ENCODE measurements at regions not wholly inside any gene's neighbourhood (a gene's known extent, or its start where the extent isn't known, plus 50 kb on each side); places are given as distances from the start of the nearest gene placed in this dataset.

DNA sequence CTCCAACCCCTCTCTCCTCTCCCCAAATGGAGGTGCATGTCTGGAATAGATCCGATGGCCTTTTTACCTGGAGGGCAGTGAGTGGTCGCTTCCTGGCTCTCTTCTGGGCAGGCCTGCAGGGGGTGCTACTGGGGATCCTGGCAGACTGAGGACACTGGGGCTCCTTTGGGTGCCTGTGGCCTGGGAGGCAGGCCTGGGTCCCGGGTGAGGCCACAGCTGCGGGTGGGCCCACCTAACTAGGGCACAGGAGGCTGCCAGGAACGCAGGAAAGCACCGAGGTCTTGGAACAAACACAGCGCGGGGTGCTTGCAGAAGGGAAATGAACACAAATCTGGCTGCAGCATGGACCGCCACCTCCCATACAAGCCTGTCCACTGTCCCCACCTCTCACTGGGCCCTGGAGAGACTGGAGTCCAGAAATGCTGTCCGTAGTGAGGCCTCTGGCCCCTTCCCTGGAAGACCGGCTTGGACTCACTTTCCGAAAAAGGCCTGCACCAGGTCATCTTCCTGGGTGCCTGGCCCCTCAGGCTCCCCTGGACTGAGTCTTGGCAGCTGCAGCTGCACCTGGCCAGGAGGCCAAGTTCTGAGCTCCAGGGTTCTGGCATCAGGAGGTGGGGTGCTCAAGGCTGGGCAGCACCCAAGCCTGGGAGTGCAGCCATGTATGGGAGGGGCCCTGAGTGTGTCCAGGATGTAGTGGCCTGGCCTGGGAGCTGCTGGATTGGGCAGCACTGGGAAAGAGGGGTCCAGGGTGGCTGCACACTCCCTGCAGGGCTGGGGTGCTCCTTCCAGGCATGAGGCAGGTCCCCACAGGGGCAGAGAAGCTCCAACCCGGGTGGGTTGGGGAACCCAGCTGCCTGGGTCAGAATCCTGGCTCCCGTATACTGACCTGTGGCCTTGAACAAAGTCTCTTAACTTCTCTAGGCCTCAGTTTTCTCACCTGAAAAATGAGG lies 195.1 kb downstream of the IRF8 start:
- DNase-seq, result no peak

DNA sequence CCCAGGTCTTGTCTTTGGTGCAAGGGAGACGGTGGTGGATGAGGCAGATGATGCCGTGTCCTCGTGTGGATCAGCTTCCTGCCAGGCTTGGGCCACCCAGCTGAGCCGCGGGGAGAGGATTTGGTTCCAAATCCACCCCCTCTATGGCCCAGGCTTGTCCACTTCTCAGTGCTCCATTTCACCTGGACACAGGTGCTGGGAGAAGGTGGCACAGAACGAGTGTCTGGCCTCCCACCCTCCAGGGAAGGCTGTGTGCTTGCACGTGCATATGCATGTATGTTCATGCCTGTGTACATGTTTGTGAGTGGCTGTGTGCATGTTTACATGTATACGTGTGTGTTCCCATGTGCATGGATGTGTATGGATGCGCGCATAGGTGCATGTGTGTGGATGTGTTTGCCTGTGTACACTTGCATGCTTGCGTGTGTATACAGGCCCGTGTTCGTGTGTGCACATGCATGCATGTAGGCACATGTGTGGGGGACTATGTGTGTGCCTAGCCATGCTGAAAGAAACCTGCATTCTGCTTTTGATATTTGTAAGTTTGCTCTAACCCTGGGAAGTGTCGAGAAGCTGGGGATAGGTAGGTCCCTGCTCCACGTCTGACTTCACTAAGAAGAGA lies 196.3 kb downstream of the IRF8 start:
- DNase-seq, result no peak

DNA sequence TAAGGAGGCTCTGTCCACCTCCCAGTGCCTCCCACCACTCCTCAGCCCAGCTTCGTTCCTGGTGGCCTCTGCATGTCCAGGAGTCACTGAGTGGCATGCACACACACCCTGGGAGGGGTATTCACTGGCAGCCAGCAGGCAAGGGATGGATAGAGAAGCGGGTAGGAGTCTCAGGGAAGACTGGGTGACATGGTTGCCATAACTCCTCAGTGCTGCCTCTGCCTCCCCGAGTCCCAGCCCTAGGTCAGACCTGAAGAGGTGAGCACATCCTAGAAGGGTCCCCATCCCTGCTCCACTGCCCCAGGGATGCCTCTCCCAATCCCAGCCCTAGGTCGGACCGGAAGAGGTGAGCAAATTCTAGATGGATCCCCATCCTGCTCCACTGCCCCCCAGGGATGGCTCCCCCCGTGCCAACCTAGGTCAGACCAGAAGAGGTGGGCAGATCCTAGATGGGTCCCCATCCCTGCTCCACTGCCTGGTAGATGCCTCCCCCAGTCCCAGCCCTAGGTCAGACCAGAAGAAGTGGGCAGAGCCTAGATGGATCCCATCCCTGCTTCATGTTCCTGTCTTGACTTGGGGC lies 197.0 kb downstream of the IRF8 start:
- DNase-seq, result no peak

DNA sequence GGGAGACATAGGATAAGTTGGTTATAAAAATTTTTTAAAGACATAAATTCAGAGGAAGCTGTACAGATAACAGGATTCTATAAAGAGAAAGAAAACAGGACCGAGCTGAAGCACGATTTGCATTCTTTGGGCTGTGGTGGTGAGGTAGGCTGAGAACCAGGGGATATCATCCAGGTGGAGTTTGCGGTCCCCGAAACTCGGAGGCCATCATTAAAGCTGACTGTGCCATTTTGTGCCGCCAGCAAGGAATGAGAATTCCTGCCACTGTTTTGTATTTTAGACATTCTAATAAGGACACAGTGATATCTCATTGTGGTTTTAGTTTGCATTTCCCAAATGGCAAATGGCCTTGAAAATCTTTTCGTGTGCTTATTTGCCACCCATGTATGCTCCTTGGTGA lies 197.9 kb downstream of the IRF8 start:
- DNase-seq, result no peak

DNA sequence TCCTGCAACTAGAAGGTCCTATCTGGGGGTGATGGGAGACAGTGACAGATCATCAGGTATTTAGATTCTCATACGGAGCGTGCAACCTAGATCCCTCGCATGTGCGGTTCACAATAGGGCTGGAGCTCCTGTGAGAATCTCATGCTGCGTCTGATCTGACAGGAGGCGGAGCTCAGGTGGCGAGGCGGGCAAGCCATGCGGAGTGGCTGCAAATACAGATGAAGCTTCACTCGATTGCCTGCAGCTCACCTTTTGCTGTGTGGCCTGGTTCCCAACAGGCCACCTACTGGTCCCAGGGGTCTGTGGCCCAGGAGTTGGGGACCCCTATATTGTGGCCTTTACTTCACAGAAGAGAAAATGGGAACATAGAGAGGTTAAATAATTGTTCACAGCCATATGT lies 200.4 kb downstream of the IRF8 start:
- no peak for DNase-seq

DNA sequence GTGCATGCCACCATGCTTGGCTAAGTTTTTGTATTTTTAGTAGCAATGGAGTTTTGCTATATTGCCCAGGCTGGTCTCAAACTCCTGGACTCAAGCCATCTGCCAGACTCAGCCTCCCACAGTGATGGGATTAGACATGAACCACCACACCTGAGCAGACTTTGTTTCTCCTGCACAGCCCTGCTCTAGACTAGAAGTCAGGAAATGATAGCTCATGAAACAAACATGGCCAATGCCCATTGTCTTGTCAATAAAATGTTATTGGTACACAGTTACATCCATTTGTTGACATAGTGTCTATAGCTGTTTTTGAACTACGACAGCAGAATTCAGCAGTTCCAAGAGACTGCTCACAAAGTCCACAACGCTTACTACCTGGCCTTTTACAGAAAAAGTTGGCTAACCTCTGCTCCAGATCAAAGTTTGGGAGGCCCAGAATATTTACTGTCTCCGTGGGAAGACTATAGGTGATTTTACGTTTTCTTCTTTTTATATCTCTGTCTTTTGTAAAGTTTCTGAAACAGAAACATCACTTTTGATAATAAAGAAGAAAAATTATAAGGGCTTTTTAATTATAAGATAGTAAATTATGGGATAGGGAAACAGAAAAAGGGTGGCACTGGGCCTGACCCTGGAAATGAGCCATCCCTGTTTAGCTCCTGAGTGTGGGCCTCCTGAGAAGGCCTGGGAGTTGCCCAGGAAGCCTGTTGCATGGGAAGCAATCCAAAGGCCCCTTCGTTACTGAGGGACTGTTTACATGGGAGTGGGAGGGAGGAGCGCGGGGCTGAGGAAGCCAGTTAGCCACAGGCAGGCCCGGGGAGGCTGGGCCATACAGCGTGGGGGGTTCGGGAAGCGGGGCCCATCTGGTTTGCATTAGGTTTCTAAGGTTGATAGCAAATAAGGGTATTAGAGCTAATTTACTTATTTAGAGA lies 201.5 kb downstream of the IRF8 start:
- no peak for DNase-seq

DNA sequence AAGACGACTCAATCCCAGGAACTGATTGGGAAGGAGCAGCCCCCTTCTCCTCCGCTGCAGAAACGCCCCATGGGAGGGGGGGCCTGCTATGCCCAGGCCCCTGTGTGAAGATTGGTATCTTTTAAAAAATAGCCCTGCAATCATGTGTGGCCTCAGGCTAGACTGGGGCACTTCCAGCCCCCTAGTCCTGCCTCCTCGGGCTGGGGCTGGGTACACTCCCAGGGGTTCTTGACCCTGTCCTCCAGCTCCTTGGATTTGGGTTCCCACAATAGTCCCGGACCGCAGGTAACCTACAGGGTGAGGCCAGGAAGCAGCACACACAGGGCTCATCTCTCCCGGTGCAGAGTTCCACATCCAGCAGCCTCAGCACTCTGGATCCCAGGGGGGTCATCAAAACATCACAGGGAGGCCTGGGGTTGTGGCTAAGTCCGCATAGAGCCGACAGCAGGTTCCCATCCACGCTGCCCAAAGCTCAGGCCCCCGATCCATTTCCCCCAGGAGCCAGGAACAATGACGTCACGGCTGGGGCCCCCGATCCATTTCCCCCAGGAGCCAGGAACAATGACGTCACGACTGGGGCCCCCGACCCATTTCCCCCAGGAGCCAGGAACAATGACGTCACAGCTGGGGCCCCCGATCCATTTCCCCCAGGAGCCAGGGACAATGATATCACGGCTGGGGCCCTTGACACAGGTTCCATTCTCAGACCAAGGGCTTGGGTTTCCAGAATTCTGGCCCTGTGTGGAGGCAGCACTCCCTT lies 202.4 kb downstream of the IRF8 start:
- no peak for DNase-seq

DNA sequence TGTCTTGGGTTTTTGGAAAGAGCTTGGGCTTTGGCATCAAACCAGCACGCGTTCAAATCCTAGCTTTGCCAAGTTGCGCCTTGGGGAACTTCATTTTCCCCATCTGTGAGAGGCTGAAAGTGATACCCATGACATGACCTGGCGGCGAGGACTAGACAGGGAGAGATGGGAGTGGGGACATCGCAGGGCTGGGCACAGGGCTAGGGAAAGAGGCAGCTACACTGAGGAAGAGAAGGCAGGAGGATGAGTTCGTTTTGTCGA lies 202.9 kb downstream of the IRF8 start:
- no peak for DNase-seq

DNA sequence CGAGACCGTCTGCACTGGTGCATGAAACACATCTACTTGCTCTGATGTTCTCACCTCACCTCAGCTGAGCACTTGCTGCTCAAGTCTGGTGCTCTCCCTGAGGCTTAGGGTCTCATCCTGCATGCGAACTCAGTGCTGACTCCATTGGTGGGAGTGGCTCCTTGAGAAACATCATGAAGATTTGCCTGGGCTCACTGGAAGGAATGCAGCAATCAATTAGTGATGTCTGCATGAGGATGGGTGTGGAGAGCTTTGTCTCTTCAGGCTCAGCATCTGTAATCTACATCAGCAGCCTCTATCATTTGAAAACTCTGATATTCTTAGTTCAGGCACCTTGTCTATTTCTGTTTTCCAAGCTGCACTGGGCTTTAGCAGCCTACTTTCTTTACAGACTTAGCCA lies 204.4 kb downstream of the IRF8 start:
- DNase-seq, result no peak

DNA sequence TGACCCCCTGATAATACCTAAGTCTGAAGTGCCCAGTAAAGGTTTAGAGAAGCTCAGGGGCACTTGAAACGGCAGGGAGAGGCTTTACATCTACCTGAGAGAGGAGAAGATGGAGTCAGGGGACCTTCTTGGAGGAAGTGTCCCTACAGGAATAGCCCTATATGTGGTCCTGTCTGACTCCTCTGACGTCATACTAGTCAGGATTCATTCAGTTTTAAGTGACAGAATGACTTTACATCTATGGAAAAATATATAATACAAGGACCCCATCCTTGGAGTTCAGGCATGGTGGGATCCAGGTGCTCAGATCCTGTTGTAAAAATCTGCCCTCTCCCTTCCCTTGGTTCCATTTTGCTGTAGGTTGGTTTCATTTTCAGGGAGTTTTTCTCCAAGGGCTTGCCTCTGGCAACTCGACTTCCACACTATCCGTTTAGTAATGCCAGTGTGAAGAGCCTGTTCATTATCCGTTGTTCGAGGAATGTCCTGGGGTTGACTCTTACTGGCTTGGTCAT lies 205.6 kb downstream of the IRF8 start:
- no peak for DNase-seq

DNA sequence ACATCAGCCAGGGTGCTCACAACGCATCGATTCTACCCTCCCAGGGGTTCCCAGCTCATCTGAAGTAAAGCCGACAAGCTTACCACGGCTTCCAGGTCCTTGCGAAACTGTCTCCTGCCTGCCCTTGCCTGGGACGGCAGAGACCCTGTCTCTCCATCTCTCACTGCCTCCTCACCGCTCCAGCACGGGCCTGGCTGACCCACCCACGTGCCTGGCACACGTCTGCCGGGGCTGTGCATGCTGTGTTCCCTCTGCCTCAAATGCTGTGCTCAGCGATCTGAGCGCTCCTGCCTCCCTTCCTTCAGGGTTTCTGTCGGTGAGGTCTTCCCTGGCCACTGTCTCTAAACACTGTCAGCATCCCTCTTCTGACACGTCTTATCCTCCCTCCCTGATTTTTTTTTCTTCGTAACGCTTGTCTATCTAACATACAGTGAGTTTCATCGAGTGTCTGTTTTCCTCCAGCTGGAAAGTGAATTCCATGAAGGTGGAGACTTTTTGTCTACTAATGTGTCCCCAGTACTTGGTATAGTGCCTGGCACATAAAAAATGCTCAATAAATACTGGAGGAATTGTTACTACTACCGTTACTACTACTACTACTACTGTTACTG lies 208.4 kb downstream of the IRF8 start:
- DNase-seq, result no peak

DNA sequence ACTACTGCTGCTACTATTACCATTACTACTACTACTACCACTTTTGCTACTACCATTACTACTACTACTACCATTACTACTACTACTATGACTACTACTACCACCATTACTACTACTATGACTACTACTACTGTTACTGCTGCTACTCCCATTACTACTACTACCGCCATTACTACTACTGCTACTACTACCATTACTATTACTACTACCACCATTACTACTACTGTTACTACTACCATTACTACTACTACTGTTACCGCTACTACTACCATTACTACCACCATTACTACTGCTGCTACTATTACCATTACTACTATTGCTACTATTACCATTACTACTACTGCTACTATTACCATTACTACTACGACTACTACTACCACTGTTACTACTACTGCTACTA lies 209.1 kb downstream of the IRF8 start:
- DNase-seq, result no peak

DNA sequence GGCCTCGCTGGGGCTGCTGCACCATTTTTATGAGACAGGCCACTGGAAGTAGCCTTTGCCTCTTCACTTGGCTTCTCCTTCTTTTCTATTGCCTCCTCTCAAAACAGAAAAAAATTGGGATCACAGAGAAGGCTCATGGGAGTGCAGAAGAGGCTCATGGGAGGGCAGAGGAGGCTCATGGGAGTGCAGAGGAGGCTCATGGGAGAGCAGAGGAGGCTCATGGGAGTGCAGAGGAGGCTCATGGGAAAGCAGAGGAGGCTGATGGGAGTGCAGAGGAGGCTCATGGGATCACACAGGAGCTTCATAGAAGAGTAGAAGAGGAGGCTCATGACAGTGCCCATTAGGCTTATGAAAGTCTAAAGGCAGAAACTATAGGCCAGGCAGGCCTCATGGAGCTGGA lies 211.2 kb downstream of the IRF8 start:
- no peak for DNase-seq

DNA sequence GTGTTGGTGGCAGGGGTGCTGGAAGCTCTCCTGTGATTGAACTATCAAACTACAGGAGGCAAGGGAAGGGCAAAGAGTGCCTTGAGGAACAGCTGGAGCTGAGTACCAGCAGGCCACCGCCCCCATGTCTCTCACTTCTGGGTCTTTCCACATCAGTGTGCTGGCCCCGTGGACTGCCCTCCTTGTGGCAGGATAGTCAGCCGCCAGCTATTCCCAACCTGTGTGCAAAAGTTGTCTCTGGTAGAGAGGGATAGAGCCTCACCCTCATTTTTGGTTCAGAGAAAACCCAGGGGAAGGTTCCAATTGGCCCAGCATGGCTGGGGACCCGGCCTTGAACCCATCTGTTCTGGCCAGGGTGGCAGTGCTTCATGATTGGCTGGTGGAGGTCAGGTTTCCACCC lies 211.8 kb downstream of the IRF8 start:
- DNase-seq, result no peak

DNA sequence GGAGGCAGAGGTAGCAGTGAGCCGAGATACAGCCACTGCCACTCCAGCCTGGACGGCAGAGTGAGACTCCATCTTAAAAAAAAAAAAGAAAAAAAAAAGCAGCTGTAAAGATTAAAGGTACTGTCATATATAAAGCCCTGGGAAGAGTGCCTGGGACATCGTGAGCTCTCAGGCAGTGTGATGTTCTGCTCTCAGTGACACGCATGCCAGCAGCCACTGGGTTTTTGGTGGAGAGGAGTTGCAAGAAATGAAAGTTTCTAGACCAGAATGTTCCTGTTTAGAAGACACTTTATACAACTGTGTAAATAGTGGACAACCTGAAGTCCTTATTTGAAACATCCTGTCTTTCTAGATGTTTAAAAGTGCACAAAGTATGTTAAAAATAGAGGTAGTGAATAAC lies 213.2 kb downstream of the IRF8 start:
- no peak for DNase-seq

DNA sequence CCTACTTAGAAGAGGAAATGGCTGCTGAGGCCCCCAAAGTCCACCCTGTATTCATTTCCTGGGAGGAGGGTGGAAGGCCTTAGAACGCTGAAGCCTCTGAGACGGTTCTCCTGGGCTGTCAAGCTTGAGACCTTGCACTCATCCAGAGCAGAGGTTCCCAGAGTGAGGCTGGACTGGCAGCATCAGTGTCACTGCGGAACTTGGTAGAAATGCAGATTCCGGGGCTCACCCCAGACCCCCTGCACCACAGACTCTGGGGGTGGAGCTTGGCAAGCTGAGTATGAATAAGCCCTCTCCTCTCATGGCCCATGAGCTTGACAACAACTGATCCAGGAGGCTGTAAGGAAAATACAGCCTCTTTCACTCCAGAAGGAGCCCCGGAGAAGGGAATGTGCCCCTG lies 218.3 kb downstream of the IRF8 start:
- no peak for DNase-seq

DNA sequence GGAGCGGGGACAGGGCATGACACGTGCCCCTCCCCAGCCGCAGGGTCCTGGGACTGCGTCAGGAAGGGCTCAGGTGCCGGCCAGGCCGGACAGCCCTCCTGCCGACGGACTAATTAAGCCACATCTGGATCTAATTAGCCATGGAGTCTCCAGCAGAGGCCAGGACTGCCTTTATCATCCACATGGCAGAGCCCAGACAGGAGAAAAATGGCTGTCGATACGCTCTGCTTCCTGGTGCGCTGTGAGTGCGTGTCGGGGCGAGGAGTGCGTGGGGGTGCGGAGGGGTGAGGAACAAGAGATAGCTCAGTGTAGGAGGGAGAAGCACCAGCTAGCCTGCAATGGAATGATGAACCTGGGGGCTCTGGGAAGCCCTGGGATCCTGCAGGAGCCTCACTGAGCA lies 218.8 kb downstream of the IRF8 start:
- DNase-seq, result no peak

DNA sequence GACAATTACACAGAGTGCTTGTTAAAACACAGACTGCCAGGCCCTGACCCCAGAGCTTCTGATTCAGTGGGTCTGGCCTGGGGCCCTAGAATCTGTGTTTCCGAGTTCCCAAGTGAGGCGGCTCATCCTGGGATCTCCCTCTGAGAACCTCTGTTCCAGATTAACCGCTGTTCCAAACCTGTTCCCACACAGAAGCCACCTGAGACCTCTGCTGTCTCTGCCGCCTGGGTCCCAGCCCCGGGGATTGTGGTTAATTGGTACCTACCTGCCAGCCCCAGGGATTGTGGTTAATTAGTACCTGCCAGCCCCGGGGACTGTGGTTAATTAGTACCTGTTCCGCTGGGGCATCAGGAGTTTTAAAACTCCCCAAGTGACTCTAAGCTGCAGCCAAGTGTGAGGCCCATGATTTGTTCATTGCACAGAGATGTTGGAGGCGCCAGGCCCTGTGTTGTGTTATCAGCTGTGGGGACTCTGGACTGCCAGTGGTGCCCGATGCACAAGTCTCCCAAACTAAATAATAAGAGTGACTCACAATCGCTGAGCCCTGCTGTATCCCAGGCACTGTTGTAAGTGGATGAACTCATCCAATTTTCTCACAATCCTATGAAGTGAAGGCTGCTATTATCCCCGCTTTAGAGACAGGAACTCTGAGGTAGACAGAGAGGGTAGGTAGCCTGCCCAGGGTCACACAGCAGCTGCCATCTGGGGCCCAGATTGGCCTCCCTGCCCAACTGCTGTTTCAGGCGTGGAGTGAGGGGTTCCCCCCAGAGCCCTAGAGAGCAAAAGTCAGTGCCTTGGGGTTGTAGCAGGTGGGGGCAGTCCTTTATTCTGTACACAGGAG lies 219.7 kb downstream of the IRF8 start:
- DNase-seq, result no peak

DNA sequence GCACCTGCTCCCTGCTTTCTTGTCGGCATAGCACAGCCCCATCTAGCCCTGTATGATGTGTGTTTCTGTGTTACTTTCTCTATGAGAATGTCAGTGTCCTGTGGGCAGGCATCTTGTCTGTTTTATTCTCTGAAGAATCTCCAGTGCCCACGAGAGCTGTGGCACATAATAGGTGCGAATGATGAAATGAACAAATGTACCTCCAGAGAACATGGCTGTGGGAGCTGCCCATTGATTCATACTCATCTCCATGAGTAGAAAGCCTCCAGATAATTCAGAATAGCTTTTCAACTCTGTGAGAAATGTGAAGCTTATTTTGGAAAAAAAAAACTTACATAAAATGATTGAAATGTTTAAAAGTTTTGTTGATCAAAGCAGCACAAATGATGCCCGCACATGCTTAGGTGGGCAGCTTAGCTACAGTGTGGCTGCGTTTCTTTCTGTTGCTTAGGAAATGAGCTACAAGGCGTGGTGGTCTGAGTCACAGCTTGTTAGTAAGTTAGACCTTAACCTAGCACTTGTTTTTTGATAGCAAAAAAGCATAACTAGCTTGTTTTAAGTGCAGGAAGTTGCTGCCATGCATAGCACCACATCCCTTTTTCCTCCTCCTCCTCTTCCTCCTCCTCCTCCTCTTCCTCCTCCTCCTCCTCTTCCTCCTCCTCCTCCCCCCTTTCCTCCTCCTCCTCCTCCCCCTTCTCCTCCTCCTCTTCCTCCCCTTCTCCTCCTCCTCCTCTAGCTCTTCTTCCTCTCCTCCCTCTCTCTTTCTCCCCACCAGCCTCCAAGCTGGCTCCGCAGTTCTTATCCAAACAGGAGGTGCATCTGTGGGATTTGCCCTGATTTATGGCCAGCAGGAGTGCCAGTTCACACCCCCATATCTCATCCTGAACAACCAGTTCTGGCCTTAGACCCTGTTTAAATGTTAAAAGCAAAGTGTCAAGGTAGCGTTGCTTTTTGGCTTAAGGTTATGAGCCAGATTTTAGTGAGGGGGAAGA lies 221.5 kb downstream of the IRF8 start:
- DNase-seq, result no peak

All from stimulated activated CD4-positive, alpha-beta T cell treated with anti-CD3 and anti-CD28 coated beads, Interleukin-2, amount 100 ng/mL, for 24 hours (primary cell).